Esophagus squamous epithelium (tissue), 5 donors: ENCODE measurements at regions not wholly inside any gene's neighbourhood (a gene's known extent, or its start where the extent isn't known, plus 50 kb on each side); places are given as distances from the start of the nearest gene placed in this dataset.

Experiments
- DNase-seq: peaks from one replicate; lab custom pipeline; 2025; lab: John Stamatoyannopoulos, UW
- H3K27ac ChIP-seq, 4 donors: fragments of 200-600 bp; sonication (generic); one replicate each; pipeline ENCODE4 v1.5.1; 2016 to 2019; ENCODE audit warnings: mild to moderate bottlenecking in 1 of 4
- H3K27me3 ChIP-seq, 4 donors: fragments of 200-600 bp; sonication (generic); 1 replicate in 3 of 4; 2 replicates in 1 of 4; pipeline versions ENCODE4 v1.5.1 to v1.6.0; 2017 to 2021; ENCODE audit warnings: antibody characterized with exemption in 1 of 4
- H3K36me3 ChIP-seq, 3 donors: fragments of 200-600 bp; sonication (generic); one replicate each; pipeline ENCODE4 v1.5.1; 2016 to 2019
- H3K4me1 ChIP-seq, 3 donors: fragments of 200-600 bp; sonication (generic); one replicate each; pipeline ENCODE4 v1.5.1; 2017 to 2019
- H3K4me3 ChIP-seq, 4 donors: fragments of 200-600 bp; sonication (generic); 1 replicate in 3 of 4; 2 replicates in 1 of 4; pipeline ENCODE4 v1.5.1; 2016 to 2019; ENCODE audit warnings: mild to moderate bottlenecking in 2 of 4, moderate library complexity in 1 of 4
- H3K9me3 ChIP-seq, 3 donors: fragments of 200-600 bp; sonication (generic); one replicate each; pipeline ENCODE4 v1.5.1; 2016 to 2019
- CTCF ChIP-seq, 6 experiments: fragments of 450-650 bp in 4 of 6; fragments of 200-600 bp in 2 of 6; sonication (generic) in 2 of 6; IDR thresholded peaks; one replicate each; pipeline ENCODE4 v1.5.1; 2016 to 2019; ENCODE audit warnings: antibody characterized with exemption in 6 of 6, mild to moderate bottlenecking in 4 of 6, moderate library complexity in 4 of 6
- POLR2A ChIP-seq, 4 donors: fragments of 450-650 bp; IDR thresholded peaks; one replicate each; pipeline ENCODE4 v1.6.1; 2017; ENCODE audit warnings: antibody characterized with exemption in 4 of 4, mild to moderate bottlenecking in 4 of 4, moderate library complexity in 3 of 4
- WGBS, 2 donors: methylation state at CpG; one replicate each; pipeline ENCODE4 v1.1.5; 2018; 5-methylcytosine and 5-hydroxymethylcytosine counted together
- intact Hi-C: fragments of 100-400 bp; cut with DNase I; formaldehyde crosslinking; loops from one replicate; pipeline ENCODE4 v1.15.0; 2022
- donor health status: DM: yes; HTN: yes; CAD: no.

GRCh38 chr7:16353226-16353625 is 68.1 kb downstream of the CRPPA start:
- no peak overlapping the region for H3K4me3 ChIP-seq
- no peaks in the 10 kb centered on the region for H3K9me3 ChIP-seq
- TF ChIP-seq POLR2A (IDR thresholded peaks at IDR 0.05) (no peak), CTCF (IDR thresholded peaks at IDR 0.05) (no peak)
- no peaks in the 10 kb centered on the region for H3K27me3 ChIP-seq
- WGBS, 2 donors, result 65 to 70% methylated on average over 4 of the region's 4 CpGs
- no peak overlapping the region for H3K27ac ChIP-seq
- no peaks in the 10 kb centered on the region for H3K4me1 ChIP-seq
- no peaks in the 10 kb centered on the region for H3K36me3 ChIP-seq
- no peak for DNase-seq
- intact Hi-C loops, result no loop called here

GRCh38 chr7:16350634-16351033 is 70.7 kb downstream of the CRPPA start:
- H3K36me3 ChIP-seq, result no peaks in the 10 kb centered on the region
- DNase-seq, result no peak
- no peaks in the 10 kb centered on the region for H3K9me3 ChIP-seq
- peaks cover 0 to 14% (median 0%) of the 10 kb centered on the region in 3 donors for H3K4me1 ChIP-seq
- no peaks in the 10 kb centered on the region for H3K27me3 ChIP-seq
- no peak overlapping the region for H3K27ac ChIP-seq
- TF ChIP-seq CTCF (IDR thresholded peaks at IDR 0.05) (no peak), POLR2A (IDR thresholded peaks at IDR 0.05) (no peak)
- H3K4me3 ChIP-seq, result no peak overlapping the region
- intact Hi-C loops, result no loop called here
- 88 to 93% methylated on average over 2 of the region's 2 CpGs for WGBS, 2 donors

GRCh38 chr7:16348251-16348650 is 73.1 kb downstream of the CRPPA start:
- Histone ChIP-seq H3K4me3 (no peak overlapping the region), H3K27ac (no peak overlapping the region), H3K9me3 (peaks cover 0 to 8% (median 0%) of the 10 kb centered on the region in 3 donors), H3K4me1 (peaks cover 0 to 14% (median 0%) of the 10 kb centered on the region in 3 donors), H3K36me3 (no peaks in the 10 kb centered on the region), H3K27me3 (no peaks in the 10 kb centered on the region)
- TF ChIP-seq CTCF (IDR thresholded peaks at IDR 0.05) (no peak), POLR2A (IDR thresholded peaks at IDR 0.05) (no peak)
- no peak for DNase-seq
- 71 to 81% methylated on average over 4 of the region's 4 CpGs for WGBS, 2 donors
- intact Hi-C loops, result no loop called here

- Histone ChIP-seq H3K27me3 (no peaks in the 10 kb centered on the region), H3K4me3 (no peak overlapping the region), H3K36me3 (no peaks in the 10 kb centered on the region), H3K27ac (no peak overlapping the region), H3K4me1 (peaks cover 0 to 14% (median 0%) of the 10 kb centered on the region in 3 donors), H3K9me3 (peaks cover 0 to 8% (median 0%) of the 10 kb centered on the region in 3 donors)
- WGBS, 2 donors, result 46 to 92% methylated on average over 1 of the region's 1 CpG
- intact Hi-C loops, result no loop called here
- DNase-seq, result no peak
- TF ChIP-seq CTCF (IDR thresholded peaks at IDR 0.05) (no peak), POLR2A (IDR thresholded peaks at IDR 0.05) (no peak)
Observed at GRCh38 chr7:16347827-16348192, 73.5 kb downstream of the CRPPA start.

GRCh38 chr7:16347066-16347826 is 74.1 kb downstream of the CRPPA start:
- intact Hi-C loops, result no loop called here
- TF ChIP-seq POLR2A (IDR thresholded peaks at IDR 0.05), result no peak
- 91 to 92% methylated on average over 1 of the region's 1 CpG for WGBS, 2 donors
- Histone ChIP-seq H3K4me1 (peaks cover 0 to 14% (median 0%) of the 10 kb centered on the region in 3 donors), H3K9me3 (peaks cover 0 to 8% (median 0%) of the 10 kb centered on the region in 3 donors), H3K4me3 (no peak overlapping the region), H3K27me3 (no peaks in the 10 kb centered on the region), H3K27ac (no peak overlapping the region), H3K36me3 (no peaks in the 10 kb centered on the region)
- no peak for DNase-seq
